Esophagus muscularis mucosa (tissue), 4 donors: ENCODE measurements at regions not wholly inside any gene's neighbourhood (a gene's known extent, or its start where the extent isn't known, plus 50 kb on each side); places are given as distances from the start of the nearest gene placed in this dataset.

Source experiments
- DNase-seq: peaks from one replicate; pipeline ENCODE4 v3.0.0-alpha.2; 2017; ENCODE audit errors: extremely low spot score
- H3K27ac ChIP-seq, 4 donors: fragments of 200-600 bp; sonication (generic); replicated peaks in 1 of 4; 1 replicate in 3 of 4; 2 replicates in 1 of 4; pipeline ENCODE4 v1.5.1; 2016 to 2019; ENCODE audit warnings: mild to moderate bottlenecking in 1 of 4
- H3K27me3 ChIP-seq, 4 donors: fragments of 200-600 bp; sonication (generic); one replicate each; pipeline versions ENCODE4 v1.5.1 to v1.6.0; 2016 to 2019
- H3K36me3 ChIP-seq, 4 donors: fragments of 200-600 bp; sonication (generic); one replicate each; pipeline ENCODE4 v1.5.1; 2016 to 2019
- H3K4me1 ChIP-seq, 4 donors: fragments of 200-600 bp; sonication (generic); one replicate each; pipeline ENCODE4 v1.5.1; 2016 to 2019
- H3K4me3 ChIP-seq, 4 donors: fragments of 200-600 bp; sonication (generic); 1 replicate in 2 of 4; 2 replicates in 2 of 4; pipeline ENCODE4 v1.5.1; 2016 to 2019; ENCODE audit warnings: mild to moderate bottlenecking in 4 of 4, moderate library complexity in 1 of 4
- H3K9me3 ChIP-seq, 4 donors: fragments of 200-600 bp; sonication (generic); 1 replicate in 3 of 4; 2 replicates in 1 of 4; pipeline ENCODE4 v1.5.1; 2016 to 2019
- CTCF ChIP-seq, 3 experiments: fragments of 200-600 bp in 2 of 3; fragments of 450-650 bp in 1 of 3; sonication (generic) in 2 of 3; IDR thresholded peaks; one replicate each; pipeline ENCODE4 v1.5.1; 2017 to 2019; ENCODE audit warnings: antibody characterized with exemption in 3 of 3, mild to moderate bottlenecking in 2 of 3, moderate library complexity in 1 of 3
- EP300 ChIP-seq: sonication (generic); formaldehyde crosslinking; IDR thresholded peaks from one replicate; pipeline ENCODE4 v1.6.1; 2017; ENCODE audit warnings: antibody characterized with exemption
- POLR2A ChIP-seq: fragments of 450-650 bp; IDR thresholded peaks from one replicate; pipeline ENCODE4 v1.6.1; 2017; ENCODE audit warnings: antibody characterized with exemption, moderate library complexity, mild to moderate bottlenecking, low read depth
- POLR2AphosphoS5 ChIP-seq, 2 donors: sonication (generic); formaldehyde crosslinking; IDR thresholded peaks; one replicate each; pipeline ENCODE4 v1.6.1; 2017; ENCODE audit warnings: antibody characterized with exemption in 2 of 2
- WGBS: methylation state at CpG from one replicate; pipeline ENCODE4 v1.1.5; 2018; 5-methylcytosine and 5-hydroxymethylcytosine counted together
- intact Hi-C: fragments of 100-400 bp; cut with DNase I; formaldehyde crosslinking; loops from one replicate; pipeline ENCODE4 v1.15.1; 2023

DNA sequence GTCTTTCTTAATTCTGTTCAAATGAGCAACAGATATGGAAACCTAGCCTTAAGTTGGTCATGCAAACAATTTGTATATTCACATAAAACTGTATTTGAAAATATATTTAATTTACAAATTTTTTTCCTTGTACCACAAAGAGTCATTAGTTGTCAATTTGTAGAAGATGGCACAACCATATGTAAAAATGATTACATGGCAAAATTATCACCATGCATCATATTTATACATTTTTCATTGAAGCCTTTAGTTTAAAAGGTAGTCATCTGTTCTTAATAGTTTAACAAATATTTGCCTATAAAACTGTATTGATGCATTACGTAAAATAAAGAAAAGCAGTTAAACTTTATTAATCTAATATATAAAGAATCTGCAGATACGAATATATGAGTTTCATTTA is 1306.8 kb upstream of the ADGRB3 start:
- no peaks in the 10 kb centered on the region for H3K27me3 ChIP-seq
- no peak overlapping the region for H3K27ac ChIP-seq
- no peak for DNase-seq
- no peak overlapping the region for H3K4me3 ChIP-seq
- H3K9me3 ChIP-seq: no peaks in the 10 kb centered on the region
- H3K36me3 ChIP-seq: no peaks in the 10 kb centered on the region
- 91% methylated on average over 2 of the region's 2 CpGs for WGBS
- H3K4me1 ChIP-seq: no peaks in the 10 kb centered on the region
- TF ChIP-seq POLR2AphosphoS5 (IDR thresholded peaks at IDR 0.05) (no peak), POLR2A (no peak), EP300 (no peak), CTCF (IDR thresholded peaks at IDR 0.05) (no peak)
- intact Hi-C loops: no loop called here

GRCh38 chr6:67300430-67301040 is 1334.5 kb upstream of the ADGRB3 start:
- 89% methylated on average over 12 of the region's 12 CpGs for WGBS
- no peak for TF ChIP-seq EP300
- TF ChIP-seq POLR2A: no peak
- no peak for TF ChIP-seq POLR2AphosphoS5 (IDR thresholded peaks at IDR 0.05)
- no peak for TF ChIP-seq CTCF (IDR thresholded peaks at IDR 0.05)
- no peaks in the 10 kb centered on the region for H3K4me1 ChIP-seq
- no peaks in the 10 kb centered on the region for H3K36me3 ChIP-seq
- H3K9me3 ChIP-seq: no peaks in the 10 kb centered on the region
- H3K27ac ChIP-seq: no peak overlapping the region
- H3K4me3 ChIP-seq: no peak overlapping the region
- no peak for DNase-seq
- H3K27me3 ChIP-seq: no peaks in the 10 kb centered on the region
- intact Hi-C loops: no loop called here

DNA sequence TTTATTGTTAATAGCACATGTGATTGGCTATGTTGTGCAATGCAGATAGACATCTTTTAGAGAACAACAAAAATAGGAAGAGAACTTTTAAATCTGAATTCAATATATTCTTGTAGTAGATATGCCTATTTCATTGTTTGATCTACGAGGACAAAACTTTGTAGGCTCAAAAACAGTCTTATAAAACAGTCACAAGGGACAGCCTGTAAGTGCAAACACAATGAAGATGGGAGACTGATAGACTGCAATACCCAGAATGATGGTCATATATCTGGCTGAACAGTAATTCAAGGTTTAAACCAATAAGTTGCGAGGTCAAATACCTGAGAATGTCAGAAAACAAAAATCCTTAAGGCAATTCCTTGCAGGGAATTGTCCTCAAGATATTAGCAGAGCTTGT is 1342.9 kb upstream of the ADGRB3 start:
- Histone ChIP-seq H3K4me3 (no peak overlapping the region), H3K27me3 (no peaks in the 10 kb centered on the region), H3K36me3 (no peaks in the 10 kb centered on the region), H3K27ac (no peak overlapping the region), H3K9me3 (no peaks in the 10 kb centered on the region), H3K4me1 (no peaks in the 10 kb centered on the region)
- intact Hi-C loops: no loop called here
- TF ChIP-seq CTCF (IDR thresholded peaks at IDR 0.05): no peak
- no peak for TF ChIP-seq POLR2AphosphoS5 (IDR thresholded peaks at IDR 0.05)
- TF ChIP-seq POLR2A: no peak
- TF ChIP-seq EP300: no peak
- 71% methylated on average over 2 of the region's 2 CpGs for WGBS
- no peak for DNase-seq

- Histone ChIP-seq H3K9me3 (no peaks in the 10 kb centered on the region), H3K4me1 (no peaks in the 10 kb centered on the region), H3K4me3 (no peak overlapping the region), H3K27ac (no peak overlapping the region), H3K27me3 (no peaks in the 10 kb centered on the region), H3K36me3 (no peaks in the 10 kb centered on the region)
- intact Hi-C loops: no loop called here
- no peak for DNase-seq
- no peak for TF ChIP-seq POLR2A
- TF ChIP-seq POLR2AphosphoS5 (IDR thresholded peaks at IDR 0.05): no peak
- no peak for TF ChIP-seq CTCF (IDR thresholded peaks at IDR 0.05)
- no peak for TF ChIP-seq EP300
These were observed 1347.5 kb upstream of the ADGRB3 start for GRCh38 chr6:67287566-67287965.

DNA sequence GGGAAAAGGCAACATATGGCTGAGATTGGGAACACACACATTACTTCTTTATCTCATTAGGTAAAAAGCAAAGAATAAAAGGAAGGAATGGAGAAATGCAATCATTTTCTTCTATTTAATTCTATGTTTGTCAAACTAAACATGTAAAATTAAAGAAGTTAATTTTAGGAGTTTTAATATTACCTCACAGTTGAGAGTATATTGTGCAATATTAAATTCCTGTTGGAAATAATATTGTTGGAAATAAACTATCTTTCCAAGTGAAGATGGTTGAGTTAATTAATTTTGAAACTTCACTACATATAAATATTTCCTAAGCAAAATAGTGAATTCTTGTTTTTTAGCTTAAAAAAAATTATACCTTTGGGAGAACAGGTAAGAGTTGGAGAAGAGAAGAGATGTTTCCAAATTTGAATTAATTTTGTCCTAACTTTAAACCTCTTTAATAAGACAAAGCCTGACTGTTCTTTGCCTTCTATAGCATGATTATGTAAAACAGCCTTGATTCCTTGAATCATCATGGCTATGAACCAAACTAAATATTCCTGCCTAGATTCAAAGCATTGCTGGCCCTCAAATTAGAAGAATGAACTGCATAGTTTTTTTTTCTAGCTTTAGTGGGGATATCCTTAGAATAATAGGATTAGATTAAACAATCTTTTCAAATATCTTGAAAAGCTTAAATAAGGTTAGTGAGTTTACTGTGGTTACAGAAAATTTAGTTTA is 1349.1 kb upstream of the ADGRB3 start:
- Histone ChIP-seq H3K27me3 (no peaks in the 10 kb centered on the region), H3K9me3 (no peaks in the 10 kb centered on the region), H3K27ac (no peak overlapping the region), H3K4me3 (no peak overlapping the region), H3K36me3 (no peaks in the 10 kb centered on the region), H3K4me1 (no peaks in the 10 kb centered on the region)
- intact Hi-C loops: no loop called here
- DNase-seq: no peak
- no peak for TF ChIP-seq EP300
- TF ChIP-seq POLR2A: no peak
- no peak for TF ChIP-seq POLR2AphosphoS5 (IDR thresholded peaks at IDR 0.05)
- no peak for TF ChIP-seq CTCF (IDR thresholded peaks at IDR 0.05)
